Vagina (tissue), 2 donors: ENCODE measurements at regions not wholly inside any gene's neighbourhood (a gene's known extent, or its start where the extent isn't known, plus 50 kb on each side); places are given as distances from the start of the nearest gene placed in this dataset.

ENCODE experiments used
- POLR2A ChIP-seq, 2 donors: fragments of 450-650 bp; IDR thresholded peaks; one replicate each; pipeline ENCODE4 v1.6.1; 2017; ENCODE audit warnings: antibody characterized with exemption in 2 of 2, mild to moderate bottlenecking in 2 of 2, moderate library complexity in 2 of 2
- TF ChIP-seq, protein P1 (sequence below), 3 experiments: fragments of 450-650 bp in 2 of 3; fragments of 200-600 bp in 1 of 3; sonication (generic) in 1 of 3; IDR thresholded peaks; one replicate each; pipeline ENCODE4 v1.5.1; 2017 to 2019; ENCODE audit warnings: antibody characterized with exemption in 3 of 3, mild to moderate bottlenecking in 2 of 3, moderate library complexity in 2 of 3

DNA sequence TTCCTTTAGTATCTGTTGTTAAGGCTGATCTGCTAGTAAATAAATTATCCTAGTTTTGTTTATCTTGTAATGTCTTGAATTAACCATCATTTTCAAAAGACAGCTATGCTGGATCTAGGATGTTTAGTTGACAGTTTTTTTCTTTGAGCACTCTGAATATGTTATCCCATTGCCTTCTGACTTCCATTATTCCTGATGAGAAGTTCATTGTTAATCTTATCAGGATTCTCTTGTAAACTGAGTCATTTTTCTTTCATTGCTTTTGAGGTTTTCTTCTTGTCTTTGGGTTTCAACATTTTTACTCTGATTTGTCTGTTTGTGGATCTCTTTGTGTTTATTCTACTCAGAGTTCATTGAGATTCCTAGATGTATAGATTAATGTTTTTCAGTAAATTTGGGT, 157.7 kb downstream of the WNT7A start:
- TF ChIP-seq, protein P1, sequence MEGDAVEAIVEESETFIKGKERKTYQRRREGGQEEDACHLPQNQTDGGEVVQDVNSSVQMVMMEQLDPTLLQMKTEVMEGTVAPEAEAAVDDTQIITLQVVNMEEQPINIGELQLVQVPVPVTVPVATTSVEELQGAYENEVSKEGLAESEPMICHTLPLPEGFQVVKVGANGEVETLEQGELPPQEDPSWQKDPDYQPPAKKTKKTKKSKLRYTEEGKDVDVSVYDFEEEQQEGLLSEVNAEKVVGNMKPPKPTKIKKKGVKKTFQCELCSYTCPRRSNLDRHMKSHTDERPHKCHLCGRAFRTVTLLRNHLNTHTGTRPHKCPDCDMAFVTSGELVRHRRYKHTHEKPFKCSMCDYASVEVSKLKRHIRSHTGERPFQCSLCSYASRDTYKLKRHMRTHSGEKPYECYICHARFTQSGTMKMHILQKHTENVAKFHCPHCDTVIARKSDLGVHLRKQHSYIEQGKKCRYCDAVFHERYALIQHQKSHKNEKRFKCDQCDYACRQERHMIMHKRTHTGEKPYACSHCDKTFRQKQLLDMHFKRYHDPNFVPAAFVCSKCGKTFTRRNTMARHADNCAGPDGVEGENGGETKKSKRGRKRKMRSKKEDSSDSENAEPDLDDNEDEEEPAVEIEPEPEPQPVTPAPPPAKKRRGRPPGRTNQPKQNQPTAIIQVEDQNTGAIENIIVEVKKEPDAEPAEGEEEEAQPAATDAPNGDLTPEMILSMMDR (IDR thresholded peaks at IDR 0.05) = no peak
- no peak for TF ChIP-seq POLR2A (IDR thresholded peaks at IDR 0.05)
